Spleen (tissue), 7 donors: ENCODE measurements at regions not wholly inside any gene's neighbourhood (a gene's known extent, or its start where the extent isn't known, plus 50 kb on each side); places are given as distances from the start of the nearest gene placed in this dataset.

Experiments used
- CTCF ChIP-seq, 11 experiments: fragments of 200-600 bp in 7 of 11; fragments of 450-650 bp in 4 of 11; sonication (generic) in 4 of 11; IDR thresholded peaks in 8 of 11; conservative IDR thresholded peaks in 3 of 11; 1 replicate in 7 of 11; 2 replicates in 4 of 11; pipeline versions ENCODE4 v1.4.0 to v1.8.0; 2016 to 2021; ENCODE audit warnings: antibody characterized with exemption in 11 of 11, inconsistent platforms in 4 of 11, mild to moderate bottlenecking in 1 of 11
- POLR2A ChIP-seq, 3 donors: fragments of 450-650 bp; IDR thresholded peaks; one replicate each; pipeline ENCODE4 v1.5.1; 2017; ENCODE audit warnings: antibody characterized with exemption in 3 of 3, mild to moderate bottlenecking in 1 of 3
- donor health status: DM: no; HTN: no; CAD: no; lungs with moderate emphysema.
- donor health status: DM: no; HTN: no; CAD: no.
- donor health status: DM: no; HTN: no; CAD: no.

GRCh38 chr2:8024506-8024905, 657.4 kb upstream of the ID2 start:
- no peak for TF ChIP-seq CTCF (IDR thresholded peaks at IDR 0.05 in 8 of 11, conservative IDR thresholded peaks at IDR 0.05 in 3 of 11)
- no peak for TF ChIP-seq POLR2A (IDR thresholded peaks at IDR 0.05)
